ENCODE measurements at regions not wholly inside any gene's neighbourhood (a gene's known extent, or its start where the extent isn't known, plus 50 kb on each side); places are given as distances from the start of the nearest gene placed in this dataset.

DNA sequence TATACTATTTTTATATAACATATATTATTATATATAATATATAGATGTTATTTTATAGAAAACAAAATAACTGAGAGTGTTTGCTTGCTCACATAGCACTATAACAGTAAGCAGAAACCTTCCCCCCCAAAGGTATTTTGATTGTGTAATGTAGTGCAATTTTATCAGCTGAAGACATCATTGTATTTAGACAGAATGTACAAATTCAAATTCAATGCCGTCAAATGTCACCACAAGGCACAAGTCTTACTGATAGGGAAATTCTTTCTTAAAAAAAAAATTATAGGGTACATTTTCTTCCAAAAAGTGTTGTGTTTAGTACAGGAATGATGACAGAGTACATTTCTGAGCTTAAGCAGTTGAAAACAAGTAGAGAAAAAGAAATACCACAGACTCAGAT is 1147.1 kb upstream of the SPRY2 start:
- no peak overlapping the region for H3K9ac ChIP-seq
- no peaks in the 10 kb centered on the region for H3K27me3 ChIP-seq (ENCODE audit: insufficient read depth, low read depth)
- TF ChIP-seq, protein P1, sequence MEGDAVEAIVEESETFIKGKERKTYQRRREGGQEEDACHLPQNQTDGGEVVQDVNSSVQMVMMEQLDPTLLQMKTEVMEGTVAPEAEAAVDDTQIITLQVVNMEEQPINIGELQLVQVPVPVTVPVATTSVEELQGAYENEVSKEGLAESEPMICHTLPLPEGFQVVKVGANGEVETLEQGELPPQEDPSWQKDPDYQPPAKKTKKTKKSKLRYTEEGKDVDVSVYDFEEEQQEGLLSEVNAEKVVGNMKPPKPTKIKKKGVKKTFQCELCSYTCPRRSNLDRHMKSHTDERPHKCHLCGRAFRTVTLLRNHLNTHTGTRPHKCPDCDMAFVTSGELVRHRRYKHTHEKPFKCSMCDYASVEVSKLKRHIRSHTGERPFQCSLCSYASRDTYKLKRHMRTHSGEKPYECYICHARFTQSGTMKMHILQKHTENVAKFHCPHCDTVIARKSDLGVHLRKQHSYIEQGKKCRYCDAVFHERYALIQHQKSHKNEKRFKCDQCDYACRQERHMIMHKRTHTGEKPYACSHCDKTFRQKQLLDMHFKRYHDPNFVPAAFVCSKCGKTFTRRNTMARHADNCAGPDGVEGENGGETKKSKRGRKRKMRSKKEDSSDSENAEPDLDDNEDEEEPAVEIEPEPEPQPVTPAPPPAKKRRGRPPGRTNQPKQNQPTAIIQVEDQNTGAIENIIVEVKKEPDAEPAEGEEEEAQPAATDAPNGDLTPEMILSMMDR (conservative IDR thresholded peaks at IDR 0.05; ENCODE audit: low read depth, low read length), result no peak
- no peak overlapping the region for H3K27ac ChIP-seq
- H3K4me3 ChIP-seq (IDR thresholded peaks at IDR 0.05; ENCODE audit: insufficient read depth, low read depth, low read length), result no peak overlapping the region
- H3K36me3 ChIP-seq (ENCODE audit: insufficient read depth), result no peaks in the 10 kb centered on the region
- H3K79me2 ChIP-seq (ENCODE audit: insufficient read depth, low read depth), result no peaks in the 10 kb centered on the region
- no peaks in the 10 kb centered on the region for H4K20me1 ChIP-seq (ENCODE audit: insufficient read depth)
- H3K4me1 ChIP-seq (ENCODE audit: low read depth, poor library complexity, severe bottlenecking), result no peaks in the 10 kb centered on the region
- no peak overlapping the region for H3K4me2 ChIP-seq
- no peak overlapping the region for H2AFZ ChIP-seq (ENCODE audit: low read depth)

DNA sequence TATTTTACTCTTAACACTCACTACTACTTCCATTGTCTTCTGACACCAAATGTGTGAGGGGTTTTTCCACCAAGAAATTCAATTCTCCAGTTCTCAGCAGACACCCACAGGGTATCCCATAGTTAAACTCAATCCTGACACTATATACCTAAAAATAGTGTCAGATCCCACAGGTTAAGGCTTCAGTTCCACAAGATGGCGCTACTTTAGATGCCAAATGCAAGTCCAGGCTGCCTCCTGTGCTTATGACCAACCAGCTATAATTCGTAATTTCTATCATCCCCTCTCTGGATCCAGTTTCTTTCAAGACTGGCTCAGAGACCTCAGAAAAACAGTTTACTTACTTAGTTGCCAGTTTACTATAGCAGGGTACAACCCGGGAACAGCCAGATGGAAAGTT is 1146.2 kb upstream of the SPRY2 start:
- Histone ChIP-seq H2AFZ (ENCODE audit: low read depth) (no peak overlapping the region), H3K9ac (no peak overlapping the region), H3K27me3 (ENCODE audit: insufficient read depth, low read depth) (no peaks in the 10 kb centered on the region), H3K36me3 (ENCODE audit: insufficient read depth) (no peaks in the 10 kb centered on the region), H3K4me1 (ENCODE audit: low read depth, poor library complexity, severe bottlenecking) (no peaks in the 10 kb centered on the region), H4K20me1 (ENCODE audit: insufficient read depth) (no peaks in the 10 kb centered on the region), H3K4me2 (no peak overlapping the region), H3K4me3 (IDR thresholded peaks at IDR 0.05; ENCODE audit: insufficient read depth, low read depth, low read length) (no peak overlapping the region), H3K27ac (no peak overlapping the region), H3K79me2 (ENCODE audit: insufficient read depth, low read depth) (no peaks in the 10 kb centered on the region)
- TF ChIP-seq, protein P1 (conservative IDR thresholded peaks at IDR 0.05; ENCODE audit: low read depth, low read length), result no peak

DNA sequence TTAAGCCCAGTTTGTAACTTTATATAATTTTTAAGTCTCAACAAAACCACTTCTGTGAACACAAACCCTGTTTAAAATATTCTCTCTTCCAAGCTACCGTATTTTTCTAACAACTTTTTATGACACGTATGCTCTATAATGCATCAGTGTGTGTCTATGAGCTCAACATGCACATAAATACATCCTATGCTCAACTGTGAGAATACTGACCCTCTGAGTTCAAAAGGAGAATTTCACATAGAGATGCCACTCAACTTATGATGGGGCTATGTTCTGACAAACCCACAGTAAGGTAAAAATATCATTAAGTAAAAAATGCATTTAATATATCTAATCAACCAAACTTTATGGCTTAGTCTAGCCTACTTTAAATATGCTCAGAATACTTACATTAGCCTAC is 1139.7 kb upstream of the SPRY2 start:
- Histone ChIP-seq H3K36me3 (ENCODE audit: insufficient read depth) (no peaks in the 10 kb centered on the region), H3K79me2 (ENCODE audit: insufficient read depth, low read depth) (no peaks in the 10 kb centered on the region), H3K4me2 (no peak overlapping the region), H3K9ac (no peak overlapping the region), H2AFZ (ENCODE audit: low read depth) (no peak overlapping the region), H3K27ac (no peak overlapping the region), H4K20me1 (ENCODE audit: insufficient read depth) (no peaks in the 10 kb centered on the region), H3K4me1 (ENCODE audit: low read depth, poor library complexity, severe bottlenecking) (no peaks in the 10 kb centered on the region), H3K4me3 (IDR thresholded peaks at IDR 0.05; ENCODE audit: insufficient read depth, low read depth, low read length) (no peak overlapping the region), H3K27me3 (ENCODE audit: insufficient read depth, low read depth) (no peaks in the 10 kb centered on the region)
- TF ChIP-seq, protein P1 (conservative IDR thresholded peaks at IDR 0.05; ENCODE audit: low read depth, low read length), result no peak

DNA sequence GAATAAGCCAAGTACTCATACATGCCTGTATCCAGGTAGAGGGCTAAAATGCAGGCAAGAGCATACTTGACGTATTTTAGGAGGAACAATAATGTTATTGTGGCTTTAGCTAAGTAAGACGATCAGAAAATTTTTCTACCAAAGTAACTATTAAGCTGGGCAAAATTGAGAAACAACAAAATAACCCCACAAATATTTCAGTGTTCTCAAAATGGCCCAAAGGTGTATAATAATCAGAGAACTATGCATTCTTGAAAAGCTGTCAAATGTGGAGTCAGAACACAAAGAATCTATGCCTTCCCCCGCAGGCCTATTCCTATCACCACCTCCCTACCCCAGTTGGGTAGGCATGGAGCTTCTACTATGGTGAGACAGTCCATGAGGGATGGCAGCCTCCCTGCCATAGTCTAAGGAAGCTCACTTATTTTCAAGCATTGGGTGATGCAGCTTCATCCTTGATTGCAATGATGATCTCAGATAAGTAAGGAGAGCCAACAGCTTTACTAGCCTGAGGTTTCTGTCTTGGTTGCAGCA is 1132.5 kb upstream of the SPRY2 start:
- no peaks in the 10 kb centered on the region for H3K79me2 ChIP-seq (ENCODE audit: insufficient read depth, low read depth)
- H3K4me3 ChIP-seq (IDR thresholded peaks at IDR 0.05; ENCODE audit: insufficient read depth, low read depth, low read length), result no peak overlapping the region
- no peak overlapping the region for H3K4me2 ChIP-seq
- no peaks in the 10 kb centered on the region for H3K27me3 ChIP-seq (ENCODE audit: insufficient read depth, low read depth)
- no peak overlapping the region for H3K27ac ChIP-seq
- no peaks in the 10 kb centered on the region for H3K4me1 ChIP-seq (ENCODE audit: low read depth, poor library complexity, severe bottlenecking)
- H3K36me3 ChIP-seq (ENCODE audit: insufficient read depth), result no peaks in the 10 kb centered on the region
- H3K9ac ChIP-seq, result no peak overlapping the region
- H2AFZ ChIP-seq (ENCODE audit: low read depth), result no peak overlapping the region
- no peaks in the 10 kb centered on the region for H4K20me1 ChIP-seq (ENCODE audit: insufficient read depth)
- TF ChIP-seq, protein P1 (conservative IDR thresholded peaks at IDR 0.05; ENCODE audit: low read depth, low read length), result no peak

Measured in KMS-11 (cell line).